ENCODE measurements at regions not wholly inside any gene's neighbourhood (a gene's known extent, or its start where the extent isn't known, plus 50 kb on each side); places are given as distances from the start of the nearest gene placed in this dataset.

DNA sequence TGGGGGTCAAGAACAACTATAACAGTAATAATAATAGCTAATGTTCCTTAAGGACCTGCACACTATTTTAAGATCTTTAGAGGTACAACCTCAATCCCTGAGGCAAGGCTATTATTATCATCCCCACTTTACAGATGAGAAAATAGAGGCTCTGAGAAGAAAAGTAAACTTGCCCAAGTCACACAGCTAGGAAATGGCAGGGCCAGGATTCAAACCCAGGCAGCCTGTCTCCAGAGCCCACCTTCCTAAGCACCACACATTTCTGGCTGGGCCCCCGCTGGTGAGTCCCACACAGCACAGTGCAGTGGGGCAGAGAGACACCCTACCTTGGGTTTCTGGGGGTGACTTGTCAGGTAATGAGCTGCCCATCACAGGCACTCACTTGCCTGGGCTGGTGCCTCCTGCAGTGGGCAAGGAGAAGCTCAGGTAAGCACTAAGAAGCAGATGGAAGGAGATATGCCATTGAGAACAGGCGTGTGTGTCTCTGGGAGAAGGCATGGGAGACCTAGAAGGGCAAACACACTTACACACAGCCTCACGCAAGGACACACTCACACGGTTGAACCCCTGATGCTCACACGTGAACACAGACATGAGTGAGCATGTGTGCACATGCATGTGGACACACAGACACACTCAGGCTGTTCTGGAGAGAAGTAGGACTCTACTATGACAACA lies 104.4 kb upstream of the ZMIZ1 start:
- TF ChIP-seq POLR2A (IDR thresholded peaks at IDR 0.05) (no peak), EP300 (IDR thresholded peaks at IDR 0.05) (no peak)
- TF ChIP-seq, protein P1, sequence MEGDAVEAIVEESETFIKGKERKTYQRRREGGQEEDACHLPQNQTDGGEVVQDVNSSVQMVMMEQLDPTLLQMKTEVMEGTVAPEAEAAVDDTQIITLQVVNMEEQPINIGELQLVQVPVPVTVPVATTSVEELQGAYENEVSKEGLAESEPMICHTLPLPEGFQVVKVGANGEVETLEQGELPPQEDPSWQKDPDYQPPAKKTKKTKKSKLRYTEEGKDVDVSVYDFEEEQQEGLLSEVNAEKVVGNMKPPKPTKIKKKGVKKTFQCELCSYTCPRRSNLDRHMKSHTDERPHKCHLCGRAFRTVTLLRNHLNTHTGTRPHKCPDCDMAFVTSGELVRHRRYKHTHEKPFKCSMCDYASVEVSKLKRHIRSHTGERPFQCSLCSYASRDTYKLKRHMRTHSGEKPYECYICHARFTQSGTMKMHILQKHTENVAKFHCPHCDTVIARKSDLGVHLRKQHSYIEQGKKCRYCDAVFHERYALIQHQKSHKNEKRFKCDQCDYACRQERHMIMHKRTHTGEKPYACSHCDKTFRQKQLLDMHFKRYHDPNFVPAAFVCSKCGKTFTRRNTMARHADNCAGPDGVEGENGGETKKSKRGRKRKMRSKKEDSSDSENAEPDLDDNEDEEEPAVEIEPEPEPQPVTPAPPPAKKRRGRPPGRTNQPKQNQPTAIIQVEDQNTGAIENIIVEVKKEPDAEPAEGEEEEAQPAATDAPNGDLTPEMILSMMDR (IDR thresholded peaks at IDR 0.05) = no peak
- Histone ChIP-seq H3K4me1 (ENCODE audit: insufficient read depth) (no peaks in the 10 kb centered on the region), H3K36me3 (no peaks in the 10 kb centered on the region), H3K27me3 (no peaks in the 10 kb centered on the region), H3K4me3 (no peak overlapping the region), H3K27ac (no peak overlapping the region), H3K9me3 (no peaks in the 10 kb centered on the region)
- 86 to 96% (median 91%) methylated on average over 5 of the region's 5 CpGs for WGBS, 3 donors
- DNase-seq = no peak
- intact Hi-C loops (cut with DNase I) = no loop called here

DNA sequence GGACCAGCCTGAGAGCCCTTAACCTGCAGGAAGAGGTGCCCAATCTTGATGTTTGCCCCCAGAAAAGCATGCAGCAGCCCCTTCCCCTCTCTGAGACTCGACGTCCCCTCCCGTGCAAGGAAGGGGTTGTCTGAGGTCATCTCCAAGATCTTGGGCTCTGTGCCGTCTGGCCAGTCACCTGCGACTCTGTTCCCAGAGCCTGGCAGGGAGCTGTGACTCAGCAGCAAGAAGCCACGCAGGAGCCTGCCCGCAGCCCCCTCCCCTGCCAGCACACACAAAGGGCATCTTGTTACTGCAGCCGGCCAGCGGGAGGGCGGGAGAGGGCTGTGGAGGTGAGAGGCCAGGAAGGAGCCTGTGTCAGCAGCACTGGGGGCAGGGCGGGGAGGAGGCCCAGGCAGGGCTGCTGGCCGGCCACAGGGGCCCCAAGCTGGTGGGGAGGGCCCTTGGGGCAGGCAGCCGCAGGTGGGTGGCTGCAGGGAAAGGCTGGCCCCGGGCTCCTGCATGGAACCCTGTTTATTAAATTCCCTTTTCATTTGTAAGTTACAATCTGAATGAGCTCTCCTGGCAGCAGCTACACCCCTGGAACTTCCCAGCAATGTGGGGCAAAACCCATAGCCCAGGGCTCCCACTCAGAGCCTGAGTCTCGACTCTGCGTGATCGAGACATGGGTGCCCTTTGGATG lies 103.7 kb upstream of the ZMIZ1 start:
- no peaks in the 10 kb centered on the region for H3K9me3 ChIP-seq
- 81 to 93% (median 87%) methylated on average over 17 of the region's 17 CpGs for WGBS, 3 donors
- H3K4me1 ChIP-seq (ENCODE audit: insufficient read depth) = no peaks in the 10 kb centered on the region
- no peaks in the 10 kb centered on the region for H3K36me3 ChIP-seq
- TF ChIP-seq, protein P1 (IDR thresholded peaks at IDR 0.05) = no peak
- no peak for TF ChIP-seq POLR2A (IDR thresholded peaks at IDR 0.05)
- TF ChIP-seq EP300 (IDR thresholded peaks at IDR 0.05) = no peak
- intact Hi-C loops (cut with DNase I) = no loop called here
- H3K27ac ChIP-seq = no peak overlapping the region
- no peaks in the 10 kb centered on the region for H3K27me3 ChIP-seq
- no peak overlapping the region for H3K4me3 ChIP-seq
- no peak for DNase-seq

DNA sequence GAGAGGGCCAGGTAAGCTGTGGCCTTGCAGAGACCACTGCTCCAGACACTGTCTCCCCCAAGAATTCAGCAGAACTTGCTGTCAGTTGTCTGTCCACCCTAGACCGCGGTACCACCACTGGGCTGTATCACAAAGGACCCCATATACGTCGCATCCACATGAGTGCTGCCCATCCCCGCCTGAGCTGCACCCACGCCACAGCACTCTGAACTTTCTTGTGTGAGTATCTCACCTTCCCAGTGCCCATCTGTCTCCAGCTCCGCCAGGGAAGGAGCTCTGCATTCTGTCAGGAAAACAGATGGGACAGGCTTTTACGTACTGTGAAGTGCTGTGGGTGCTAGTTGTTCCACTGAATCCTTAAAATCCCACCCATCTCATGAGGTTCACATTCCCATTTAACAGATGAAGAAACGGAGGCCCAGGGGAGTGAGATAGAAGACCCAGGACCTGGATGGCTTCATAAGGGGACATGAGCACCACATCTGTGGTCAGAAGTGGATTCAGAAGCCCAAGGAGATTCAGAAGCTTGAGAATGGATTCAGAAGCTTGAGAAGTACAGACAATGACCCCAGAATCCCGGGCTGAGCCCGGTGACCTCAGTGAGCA lies 102.5 kb upstream of the ZMIZ1 start:
- H3K4me1 ChIP-seq (ENCODE audit: insufficient read depth) = no peaks in the 10 kb centered on the region
- H3K36me3 ChIP-seq = no peaks in the 10 kb centered on the region
- 91 to 96% (median 92%) methylated on average over 11 of the region's 11 CpGs for WGBS, 3 donors
- intact Hi-C loops (cut with DNase I) = no loop called here
- TF ChIP-seq, protein P1 (IDR thresholded peaks at IDR 0.05) = no peak
- no peak for TF ChIP-seq POLR2A (IDR thresholded peaks at IDR 0.05)
- no peak for TF ChIP-seq EP300 (IDR thresholded peaks at IDR 0.05)
- H3K27ac ChIP-seq = no peak overlapping the region
- no peak for DNase-seq
- H3K9me3 ChIP-seq = no peaks in the 10 kb centered on the region
- no peak overlapping the region for H3K4me3 ChIP-seq
- H3K27me3 ChIP-seq = no peaks in the 10 kb centered on the region

DNA sequence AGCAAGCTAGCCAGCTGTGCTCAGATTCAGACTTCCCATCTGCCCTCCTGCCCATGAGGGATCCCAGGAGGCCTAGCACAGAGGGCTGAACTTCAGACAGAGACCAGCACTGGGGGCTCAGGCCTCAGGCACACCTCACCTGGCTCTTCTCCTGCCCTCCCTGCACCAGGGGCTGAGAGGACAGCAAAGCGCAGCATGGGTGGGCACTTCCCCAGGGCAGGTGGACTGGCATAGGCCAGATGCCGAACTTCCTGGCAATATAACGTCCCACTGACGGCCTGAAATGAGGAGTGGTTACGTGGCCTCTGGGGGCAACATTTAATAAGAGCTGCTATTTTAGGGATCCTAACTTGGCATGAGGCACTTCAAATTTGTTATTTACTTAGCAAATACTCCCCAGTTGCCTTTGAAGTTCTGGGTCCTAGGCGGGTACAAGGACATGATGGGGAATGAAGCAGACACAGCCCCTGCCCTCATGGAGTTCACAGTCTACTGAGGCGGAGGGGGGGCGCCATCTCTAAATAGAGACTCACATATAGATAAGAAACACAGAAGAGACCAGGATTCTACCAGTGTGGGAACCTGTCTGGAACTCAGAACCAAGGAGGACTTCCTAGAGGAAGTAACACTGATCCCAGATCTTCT lies 101.8 kb upstream of the ZMIZ1 start:
- WGBS, 3 donors = 92 to 95% (median 95%) methylated on average over 8 of the region's 8 CpGs
- Histone ChIP-seq H3K9me3 (no peaks in the 10 kb centered on the region), H3K36me3 (no peaks in the 10 kb centered on the region), H3K27me3 (no peaks in the 10 kb centered on the region), H3K4me1 (ENCODE audit: insufficient read depth) (no peaks in the 10 kb centered on the region), H3K4me3 (no peak overlapping the region), H3K27ac (no peak overlapping the region)
- intact Hi-C loops (cut with DNase I) = no loop called here
- DNase-seq = no peak
- TF ChIP-seq EP300 (IDR thresholded peaks at IDR 0.05) (no peak), POLR2A (IDR thresholded peaks at IDR 0.05) (no peak)
- TF ChIP-seq, protein P1 (IDR thresholded peaks at IDR 0.05) = no peak
